ENCODE measurements at regions not wholly inside any gene's neighbourhood (a gene's known extent, or its start where the extent isn't known, plus 50 kb on each side); places are given as distances from the start of the nearest gene placed in this dataset.

- Histone ChIP-seq H3K4me3 (no peak overlapping the region), H3K4me1 (ENCODE audit: control insufficient read depth in 5 of 5, insufficient read depth in 5 of 5, low read length in 5 of 5) (no peaks in the 10 kb centered on the region), H3K9ac (ENCODE audit: insufficient read depth in 1 of 2, low read length in 2 of 2) (no peak overlapping the region), H3K27ac (ENCODE audit: low read depth in 1 of 2, low read length in 1 of 2) (no peak overlapping the region), H3K36me3 (ENCODE audit: control insufficient read depth in 4 of 4, insufficient read depth in 4 of 4, low read length in 4 of 4) (no peaks in the 10 kb centered on the region), H3K27me3 (ENCODE audit: control insufficient read depth in 3 of 3, insufficient read depth in 3 of 3, low read length in 2 of 3) (peaks cover 0 to 2% (median 0%) of the 10 kb centered on the region in 3 donors), H3K9me3 (ENCODE audit: control insufficient read depth in 4 of 4, insufficient read depth in 3 of 4, low read length in 3 of 4) (peaks cover 0 to 1% (median 0%) of the 10 kb centered on the region in 4 donors)
- ATAC-seq (ENCODE audit: insufficient read depth, low FRiP score) (no peak), DNase-seq (no peak)
- TF ChIP-seq CTCF (IDR thresholded peaks at IDR 0.05; ENCODE audit: control extremely low read depth, extremely low read depth), result no peak
- 83 to 97% methylated on average over 4 of the region's 4 CpGs for WGBS, 2 donors
Observed at GRCh38 chr11:32029721-32030120, 61.2 kb upstream of the RCN1 start.

GRCh38 chr11:32028201-32028600 lies 62.7 kb upstream of the RCN1 start:
- no peak for TF ChIP-seq CTCF (IDR thresholded peaks at IDR 0.05; ENCODE audit: control extremely low read depth, extremely low read depth)
- Histone ChIP-seq H3K27me3 (ENCODE audit: control insufficient read depth in 3 of 3, insufficient read depth in 3 of 3, low read length in 2 of 3) (peaks cover 0 to 2% (median 0%) of the 10 kb centered on the region in 3 donors), H3K4me1 (ENCODE audit: control insufficient read depth in 5 of 5, insufficient read depth in 5 of 5, low read length in 5 of 5) (no peaks in the 10 kb centered on the region), H3K27ac (ENCODE audit: low read depth in 1 of 2, low read length in 1 of 2) (no peak overlapping the region), H3K4me3 (no peak overlapping the region), H3K9me3 (ENCODE audit: control insufficient read depth in 4 of 4, insufficient read depth in 3 of 4, low read length in 3 of 4) (peaks cover 0 to 1% (median 0%) of the 10 kb centered on the region in 4 donors), H3K9ac (ENCODE audit: insufficient read depth in 1 of 2, low read length in 2 of 2) (no peak overlapping the region), H3K36me3 (ENCODE audit: control insufficient read depth in 4 of 4, insufficient read depth in 4 of 4, low read length in 4 of 4) (no peaks in the 10 kb centered on the region)
- no peak for DNase-seq
- ATAC-seq (ENCODE audit: insufficient read depth, low FRiP score), result no peak
- WGBS, 2 donors, result 82 to 88% methylated on average over 4 of the region's 4 CpGs

GRCh38 chr11:32026766-32027165 lies 64.1 kb upstream of the RCN1 start:
- ATAC-seq (ENCODE audit: insufficient read depth, low FRiP score) (no peak), DNase-seq (no peak)
- Histone ChIP-seq H3K9me3 (ENCODE audit: control insufficient read depth in 4 of 4, insufficient read depth in 3 of 4, low read length in 3 of 4) (peaks cover 0 to 1% (median 0%) of the 10 kb centered on the region in 4 donors), H3K4me3 (no peak overlapping the region), H3K9ac (ENCODE audit: insufficient read depth in 1 of 2, low read length in 2 of 2) (no peak overlapping the region), H3K36me3 (ENCODE audit: control insufficient read depth in 4 of 4, insufficient read depth in 4 of 4, low read length in 4 of 4) (no peaks in the 10 kb centered on the region), H3K4me1 (ENCODE audit: control insufficient read depth in 5 of 5, insufficient read depth in 5 of 5, low read length in 5 of 5) (no peaks in the 10 kb centered on the region), H3K27me3 (ENCODE audit: control insufficient read depth in 3 of 3, insufficient read depth in 3 of 3, low read length in 2 of 3) (peaks cover 0 to 3% (median 2%) of the 10 kb centered on the region in 3 donors), H3K27ac (ENCODE audit: low read depth in 1 of 2, low read length in 1 of 2) (no peak overlapping the region)
- no peak for TF ChIP-seq CTCF (IDR thresholded peaks at IDR 0.05; ENCODE audit: control extremely low read depth, extremely low read depth)
- WGBS, 2 donors, result 66 to 72% methylated on average over 2 of the region's 2 CpGs

GRCh38 chr11:32024948-32025347 lies 65.9 kb upstream of the RCN1 start:
- H3K9ac ChIP-seq (ENCODE audit: insufficient read depth in 1 of 2, low read length in 2 of 2), result no peak overlapping the region
- peaks cover 0 to 4% (median 2%) of the 10 kb centered on the region in 3 donors for H3K27me3 ChIP-seq (ENCODE audit: control insufficient read depth in 3 of 3, insufficient read depth in 3 of 3, low read length in 2 of 3)
- no peaks in the 10 kb centered on the region for H3K4me1 ChIP-seq (ENCODE audit: control insufficient read depth in 5 of 5, insufficient read depth in 5 of 5, low read length in 5 of 5)
- H3K36me3 ChIP-seq (ENCODE audit: control insufficient read depth in 4 of 4, insufficient read depth in 4 of 4, low read length in 4 of 4), result no peaks in the 10 kb centered on the region
- no peak overlapping the region for H3K4me3 ChIP-seq
- WGBS, 2 donors, result 89 to 96% methylated on average over 2 of the region's 2 CpGs
- H3K27ac ChIP-seq (ENCODE audit: low read depth in 1 of 2, low read length in 1 of 2), result no peak overlapping the region
- TF ChIP-seq CTCF (IDR thresholded peaks at IDR 0.05; ENCODE audit: control extremely low read depth, extremely low read depth), result no peak
- H3K9me3 ChIP-seq (ENCODE audit: control insufficient read depth in 4 of 4, insufficient read depth in 3 of 4, low read length in 3 of 4), result peaks cover 0 to 1% (median 0%) of the 10 kb centered on the region in 4 donors
- no peak for DNase-seq
- ATAC-seq (ENCODE audit: insufficient read depth, low FRiP score), result no peak

Data from lung (tissue), 11 donors.